Upper lobe of left lung (tissue), 6 donors: ENCODE measurements at regions not wholly inside any gene's neighbourhood (a gene's known extent, or its start where the extent isn't known, plus 50 kb on each side); places are given as distances from the start of the nearest gene placed in this dataset.

ENCODE experiments used
- ATAC-seq, 2 donors: fragments of 200-7000 bp; cut with Tn5 transposase; one replicate each; pipeline ENCODE4 v1.9.1; 2022; ENCODE audit warnings: mild to moderate bottlenecking in 2 of 2, moderate library complexity in 2 of 2; ENCODE audit not compliant: low FRiP score in 2 of 2
- DNase-seq, 2 donors: peaks; one replicate each; pipeline ENCODE4 v3.0.0-alpha.2; 2019 to 2020
- H3K27ac ChIP-seq, 4 donors: fragments of 200-600 bp; sonication (generic); one replicate each; pipeline ENCODE4 v1.5.1; 2016 to 2019
- H3K27me3 ChIP-seq, 4 donors: fragments of 200-600 bp; sonication (generic); one replicate each; pipeline ENCODE4 v1.5.1; 2017 to 2019
- H3K36me3 ChIP-seq, 4 donors: fragments of 200-600 bp; sonication (generic); one replicate each; pipeline ENCODE4 v1.5.1; 2016 to 2019
- H3K4me1 ChIP-seq, 4 donors: fragments of 200-600 bp; sonication (generic); one replicate each; pipeline ENCODE4 v1.5.1; 2018 to 2019
- H3K4me3 ChIP-seq, 4 donors: fragments of 200-600 bp; sonication (generic); one replicate each; pipeline ENCODE4 v1.5.1; 2017 to 2019; ENCODE audit warnings: mild to moderate bottlenecking in 2 of 4, moderate library complexity in 1 of 4
- H3K9me3 ChIP-seq, 4 donors: fragments of 200-600 bp; sonication (generic); one replicate each; pipeline ENCODE4 v1.5.1; 2018 to 2019
- EP300 ChIP-seq, 4 donors: sonication (generic); formaldehyde crosslinking; IDR thresholded peaks; one replicate each; pipeline ENCODE4 v1.5.1; 2017; ENCODE audit warnings: antibody characterized with exemption in 4 of 4, control low read depth in 2 of 4
- POLR2A ChIP-seq, 4 donors: fragments of 450-650 bp; IDR thresholded peaks; one replicate each; pipeline ENCODE4 v1.5.1; 2016 to 2017; ENCODE audit warnings: antibody characterized with exemption in 4 of 4, mild to moderate bottlenecking in 2 of 4
- POLR2AphosphoS5 ChIP-seq, 2 donors: sonication (generic); formaldehyde crosslinking; IDR thresholded peaks; one replicate each; pipeline ENCODE4 v1.5.1; 2017; ENCODE audit warnings: antibody characterized with exemption in 2 of 2
- WGBS, 2 donors: methylation state at CpG; one replicate each; pipeline ENCODE4 v1.1.5; 2017 to 2018; 5-methylcytosine and 5-hydroxymethylcytosine counted together
- TF ChIP-seq, protein P1 (sequence below), 6 experiments: fragments of 450-650 bp in 4 of 6; fragments of 200-600 bp in 2 of 6; sonication (generic) in 2 of 6; IDR thresholded peaks; one replicate each; pipeline ENCODE4 v1.5.1; 2016 to 2019; ENCODE audit warnings: antibody characterized with exemption in 6 of 6
- donor health status: DM: no; HTN: no; CAD: no; lungs with moderate emphysema.
- donor health status: DM: no; HTN: yes; CAD: no; lungs with severe emphysema.

DNA sequence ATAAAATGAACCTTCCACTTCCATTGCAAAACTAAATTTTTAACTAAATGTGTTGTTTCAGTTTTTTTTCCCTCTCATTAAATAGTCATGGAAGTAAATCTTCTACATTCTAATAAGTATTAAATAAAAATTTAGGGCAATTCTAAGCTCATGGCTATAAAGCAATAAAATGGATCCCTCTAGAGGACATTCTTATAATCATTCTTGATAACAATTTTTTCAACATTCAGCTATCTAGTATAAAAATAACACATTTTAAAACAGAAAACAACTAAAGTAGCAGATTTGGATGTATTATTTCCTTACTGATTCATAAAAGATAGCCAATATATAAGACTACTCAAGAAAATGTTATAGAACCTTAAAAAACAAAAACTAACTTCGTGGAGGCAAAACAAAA, 393.1 kb downstream of the PLOD2 start:
- DNase-seq (no peak), ATAC-seq (no peak)
- Histone ChIP-seq H3K36me3 (no peaks in the 10 kb centered on the region), H3K27me3 (no peaks in the 10 kb centered on the region), H3K4me1 (no peaks in the 10 kb centered on the region), H3K9me3 (no peaks in the 10 kb centered on the region), H3K27ac (no peak overlapping the region), H3K4me3 (no peak overlapping the region)
- TF ChIP-seq POLR2A (IDR thresholded peaks at IDR 0.05), result no peak
- TF ChIP-seq EP300 (IDR thresholded peaks at IDR 0.05), result no peak
- TF ChIP-seq, protein P1, sequence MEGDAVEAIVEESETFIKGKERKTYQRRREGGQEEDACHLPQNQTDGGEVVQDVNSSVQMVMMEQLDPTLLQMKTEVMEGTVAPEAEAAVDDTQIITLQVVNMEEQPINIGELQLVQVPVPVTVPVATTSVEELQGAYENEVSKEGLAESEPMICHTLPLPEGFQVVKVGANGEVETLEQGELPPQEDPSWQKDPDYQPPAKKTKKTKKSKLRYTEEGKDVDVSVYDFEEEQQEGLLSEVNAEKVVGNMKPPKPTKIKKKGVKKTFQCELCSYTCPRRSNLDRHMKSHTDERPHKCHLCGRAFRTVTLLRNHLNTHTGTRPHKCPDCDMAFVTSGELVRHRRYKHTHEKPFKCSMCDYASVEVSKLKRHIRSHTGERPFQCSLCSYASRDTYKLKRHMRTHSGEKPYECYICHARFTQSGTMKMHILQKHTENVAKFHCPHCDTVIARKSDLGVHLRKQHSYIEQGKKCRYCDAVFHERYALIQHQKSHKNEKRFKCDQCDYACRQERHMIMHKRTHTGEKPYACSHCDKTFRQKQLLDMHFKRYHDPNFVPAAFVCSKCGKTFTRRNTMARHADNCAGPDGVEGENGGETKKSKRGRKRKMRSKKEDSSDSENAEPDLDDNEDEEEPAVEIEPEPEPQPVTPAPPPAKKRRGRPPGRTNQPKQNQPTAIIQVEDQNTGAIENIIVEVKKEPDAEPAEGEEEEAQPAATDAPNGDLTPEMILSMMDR (IDR thresholded peaks at IDR 0.05), result no peak
- TF ChIP-seq POLR2AphosphoS5 (IDR thresholded peaks at IDR 0.05), result no peak
- 40 to 71% methylated on average over 1 of the region's 1 CpG for WGBS, 2 donors

DNA sequence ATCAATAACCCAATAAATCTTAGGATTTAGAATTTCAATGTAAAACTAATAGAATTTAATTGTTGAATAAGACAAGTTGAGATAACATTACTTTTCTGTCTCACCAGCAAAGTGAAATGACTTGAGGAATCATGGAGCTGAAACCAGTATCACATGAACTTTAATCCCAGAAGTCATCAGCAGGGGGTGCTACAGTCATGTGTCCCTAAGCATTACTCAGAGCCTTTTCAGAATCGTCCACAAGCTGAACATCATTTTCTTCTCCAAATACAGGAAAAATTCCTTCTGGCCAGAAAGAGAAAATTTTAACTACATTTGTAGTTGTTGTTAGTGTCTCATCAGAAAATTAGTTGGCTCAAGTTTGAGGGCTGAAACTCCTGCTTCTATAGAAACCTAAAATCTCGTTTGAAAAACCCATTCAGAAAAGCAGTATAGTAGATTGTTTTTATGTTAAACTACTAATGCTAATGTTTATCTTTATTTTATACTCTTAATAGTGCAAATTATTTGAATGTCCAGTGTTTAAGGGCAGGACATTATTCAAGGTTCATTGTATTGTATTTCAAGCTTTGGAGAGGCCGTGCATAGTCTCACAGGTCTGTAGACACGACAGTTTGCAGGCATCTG, 384.1 kb downstream of the PLOD2 start:
- Histone ChIP-seq H3K36me3 (no peaks in the 10 kb centered on the region), H3K9me3 (no peaks in the 10 kb centered on the region), H3K4me1 (no peaks in the 10 kb centered on the region), H3K27me3 (no peaks in the 10 kb centered on the region), H3K4me3 (no peak overlapping the region), H3K27ac (no peak overlapping the region)
- TF ChIP-seq, protein P1 (IDR thresholded peaks at IDR 0.05), result peak in 4 of 6 experiments; percentile 24 to 49 (median 42)
- no peak for TF ChIP-seq POLR2A (IDR thresholded peaks at IDR 0.05)
- WGBS, 2 donors, result 65% methylated on average over 4 of the region's 4 CpGs
- ATAC-seq (peak in 1 of 2 donors; percentile 63), DNase-seq (no peak)

DNA sequence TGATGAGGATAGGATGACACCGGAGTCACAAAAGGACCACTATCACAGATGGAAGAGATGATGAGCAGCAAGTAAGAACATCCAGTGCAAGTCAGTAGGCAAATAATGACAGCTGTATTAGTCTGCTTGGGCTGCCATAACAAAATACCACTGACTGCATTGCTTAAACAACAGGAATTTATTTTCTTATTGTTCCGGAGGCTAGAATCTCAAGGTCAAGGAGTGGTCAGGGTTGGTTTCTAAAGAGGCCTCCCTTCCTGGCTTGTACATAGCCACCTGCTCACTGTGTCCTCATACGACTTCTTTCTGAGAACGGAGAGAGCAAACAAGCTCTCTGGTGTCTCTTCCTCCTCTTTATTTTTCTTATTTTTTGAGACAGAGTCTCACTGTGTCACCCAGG, 380.7 kb downstream of the PLOD2 start:
- Histone ChIP-seq H3K27ac (no peak overlapping the region), H3K27me3 (no peaks in the 10 kb centered on the region), H3K4me3 (no peak overlapping the region), H3K36me3 (no peaks in the 10 kb centered on the region), H3K4me1 (no peaks in the 10 kb centered on the region), H3K9me3 (no peaks in the 10 kb centered on the region)
- WGBS, 2 donors, result 75 to 82% methylated on average over 4 of the region's 4 CpGs
- ATAC-seq, result no peak
- no peak for TF ChIP-seq POLR2A (IDR thresholded peaks at IDR 0.05)
- TF ChIP-seq, protein P1 (IDR thresholded peaks at IDR 0.05), result no peak
- no peak for TF ChIP-seq POLR2AphosphoS5 (IDR thresholded peaks at IDR 0.05)
- no peak for DNase-seq

GRCh38 chr3:145785668-145786067, 375.3 kb downstream of the PLOD2 start:
- ATAC-seq (no peak), DNase-seq (no peak)
- Histone ChIP-seq H3K9me3 (no peaks in the 10 kb centered on the region), H3K27me3 (no peaks in the 10 kb centered on the region), H3K4me1 (no peaks in the 10 kb centered on the region), H3K27ac (no peak overlapping the region), H3K36me3 (no peaks in the 10 kb centered on the region), H3K4me3 (no peak overlapping the region)
- TF ChIP-seq, protein P1 (IDR thresholded peaks at IDR 0.05), result no peak
- TF ChIP-seq POLR2AphosphoS5 (IDR thresholded peaks at IDR 0.05) (no peak), POLR2A (IDR thresholded peaks at IDR 0.05) (no peak), EP300 (IDR thresholded peaks at IDR 0.05) (no peak)

DNA sequence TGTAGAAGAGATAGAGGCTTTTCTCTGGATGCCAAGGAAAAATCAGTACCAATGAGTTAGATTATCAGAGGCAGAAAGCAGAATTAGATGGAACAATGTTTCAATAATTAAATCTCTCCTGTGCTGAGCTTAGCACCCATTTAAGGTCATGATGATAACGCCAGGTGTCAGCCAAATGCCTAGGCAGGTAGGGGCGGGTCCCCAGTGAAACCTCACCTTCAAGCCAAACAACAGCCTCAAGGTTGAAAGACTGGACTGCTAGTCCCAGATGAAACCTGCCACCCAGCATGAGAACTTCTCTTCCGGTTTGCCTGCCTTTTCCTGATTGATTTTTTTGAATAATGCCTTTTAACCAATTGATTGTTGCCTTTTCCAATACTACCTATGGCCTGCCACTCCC, 363.0 kb downstream of the PLOD2 start:
- H3K27ac ChIP-seq, result no peak overlapping the region
- no peak for TF ChIP-seq POLR2AphosphoS5 (IDR thresholded peaks at IDR 0.05)
- TF ChIP-seq POLR2A (IDR thresholded peaks at IDR 0.05), result no peak
- TF ChIP-seq, protein P1 (IDR thresholded peaks at IDR 0.05), result no peak
- no peak for TF ChIP-seq EP300 (IDR thresholded peaks at IDR 0.05)
- no peak for ATAC-seq
- no peaks in the 10 kb centered on the region for H3K27me3 ChIP-seq
- H3K4me1 ChIP-seq, result no peaks in the 10 kb centered on the region
- no peaks in the 10 kb centered on the region for H3K36me3 ChIP-seq
- WGBS, 2 donors, result 83 to 88% methylated on average over 3 of the region's 3 CpGs
- no peaks in the 10 kb centered on the region for H3K9me3 ChIP-seq
- DNase-seq, result no peak
- H3K4me3 ChIP-seq, result no peak overlapping the region
